GM21786 (cell line): ENCODE measurements at regions not wholly inside any gene's neighbourhood (a gene's known extent, or its start where the extent isn't known, plus 50 kb on each side); places are given as distances from the start of the nearest gene placed in this dataset.
"Not testable (repeated sequence)": the region's sequence is repeated elsewhere in the genome, so short reads cannot be mapped to it uniquely, and the experiment has no call there.

ENCODE experiments used
- ATAC-seq: cut with Tn5 transposase; IDR thresholded peaks from one replicate; pipeline ENCODE4 v1.9.1; 2021; ENCODE audit not compliant: unreplicated experiment

- not testable (repeated sequence) for ATAC-seq
These were observed 282.5 kb upstream of the TACR3 start for GRCh38 chr4:104002318-104002717.

DNA sequence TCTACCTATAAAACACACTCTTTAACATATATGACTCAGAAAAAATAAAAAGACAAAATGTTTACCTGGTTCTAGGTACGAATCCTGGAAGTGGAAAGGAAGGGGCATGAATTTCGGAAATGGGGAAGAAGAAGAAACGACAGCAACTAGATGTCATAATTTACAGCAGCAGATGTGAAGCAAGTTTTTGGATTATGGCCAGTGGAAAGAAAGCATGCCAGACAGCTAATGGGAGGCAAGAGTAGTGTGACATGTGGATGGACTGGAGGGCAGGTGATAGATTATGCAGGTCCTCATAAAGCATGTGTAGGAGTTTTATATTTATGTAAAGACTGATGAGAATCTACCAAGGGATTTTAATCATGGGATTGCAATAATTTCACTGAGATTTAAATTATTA lies 279.0 kb upstream of the TACR3 start:
- no peak for ATAC-seq

DNA sequence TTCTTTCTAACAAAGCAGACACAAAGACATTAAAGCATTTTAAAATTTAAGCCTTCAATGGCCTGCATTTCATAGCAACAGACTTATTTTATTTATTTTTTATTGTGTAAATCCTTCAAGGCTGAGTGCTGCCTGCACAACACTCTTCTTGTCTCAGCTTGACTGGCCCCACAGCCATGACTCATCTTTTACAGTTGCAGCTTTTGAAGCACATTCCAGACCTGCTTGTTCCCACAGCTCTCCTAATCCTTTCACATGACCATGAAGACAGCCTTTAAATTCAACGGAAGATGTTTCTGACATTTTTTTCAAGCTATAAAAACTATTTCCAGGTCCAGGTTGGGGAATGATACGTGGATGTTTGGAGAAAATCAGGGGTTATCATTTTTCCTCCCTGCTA lies 276.9 kb upstream of the TACR3 start:
- no peak for ATAC-seq

DNA sequence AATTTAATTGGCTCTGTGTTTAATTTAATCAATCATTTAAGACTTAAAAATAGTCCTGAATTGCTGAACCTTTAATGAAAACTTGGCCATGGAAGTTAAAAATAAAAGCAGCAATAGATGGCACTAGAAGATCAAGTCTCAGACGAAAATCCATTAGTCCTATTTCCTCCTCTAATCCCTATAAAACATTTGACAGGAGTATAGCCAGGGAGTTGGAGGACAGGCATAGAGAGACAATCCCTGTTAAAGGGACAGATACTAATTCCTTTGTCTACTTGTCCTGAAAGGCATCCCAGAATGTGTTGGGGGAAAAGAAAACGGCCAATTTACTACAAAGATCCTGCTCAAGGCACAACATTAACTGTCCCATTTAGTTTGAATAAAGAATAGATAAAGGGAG lies 276.3 kb upstream of the TACR3 start:
- ATAC-seq: no peak

- ATAC-seq: no peak
These were observed 274.3 kb upstream of the TACR3 start for GRCh38 chr4:103994059-103994458.

DNA sequence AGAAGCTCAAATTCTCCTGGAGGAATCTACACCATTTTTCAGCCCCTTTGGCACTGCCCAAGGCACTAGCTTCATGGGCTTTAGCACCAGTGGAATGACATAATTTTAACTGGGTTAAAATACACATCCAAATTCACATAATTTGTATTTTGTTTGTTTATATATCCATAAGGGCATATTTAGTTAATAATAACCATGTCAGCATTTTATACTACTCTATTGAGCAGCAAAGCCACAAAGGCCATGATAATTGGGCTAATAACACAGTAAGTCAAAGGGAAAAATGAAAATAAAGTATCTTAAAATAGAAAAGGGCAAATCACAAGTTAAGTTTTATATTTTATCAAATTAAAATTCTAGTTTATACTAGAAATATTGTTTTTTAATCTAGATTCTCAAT lies 262.7 kb upstream of the TACR3 start:
- no peak for ATAC-seq

- no peak for ATAC-seq
These were observed 228.6 kb upstream of the TACR3 start for GRCh38 chr4:103948244-103949018.

DNA sequence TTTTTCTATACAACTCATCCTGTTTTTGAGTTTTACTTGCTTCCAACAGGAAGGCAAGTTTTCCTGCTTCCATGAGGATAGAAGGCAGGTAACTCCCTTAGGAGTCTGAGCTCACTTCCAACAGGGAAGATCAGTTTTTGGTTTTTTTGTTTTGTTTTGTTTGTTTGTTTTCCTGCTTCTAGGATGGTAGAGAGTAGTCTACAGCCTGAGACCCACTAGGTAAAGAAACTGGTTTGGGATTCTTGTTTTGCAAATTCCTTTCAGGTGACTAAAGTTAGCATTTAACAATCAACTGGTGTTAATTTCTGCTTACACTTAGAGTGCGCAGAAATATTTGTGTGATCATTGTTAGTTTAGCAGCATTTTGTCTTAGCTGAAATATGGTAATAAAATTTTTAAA lies 227.8 kb upstream of the TACR3 start:
- no peak for ATAC-seq

DNA sequence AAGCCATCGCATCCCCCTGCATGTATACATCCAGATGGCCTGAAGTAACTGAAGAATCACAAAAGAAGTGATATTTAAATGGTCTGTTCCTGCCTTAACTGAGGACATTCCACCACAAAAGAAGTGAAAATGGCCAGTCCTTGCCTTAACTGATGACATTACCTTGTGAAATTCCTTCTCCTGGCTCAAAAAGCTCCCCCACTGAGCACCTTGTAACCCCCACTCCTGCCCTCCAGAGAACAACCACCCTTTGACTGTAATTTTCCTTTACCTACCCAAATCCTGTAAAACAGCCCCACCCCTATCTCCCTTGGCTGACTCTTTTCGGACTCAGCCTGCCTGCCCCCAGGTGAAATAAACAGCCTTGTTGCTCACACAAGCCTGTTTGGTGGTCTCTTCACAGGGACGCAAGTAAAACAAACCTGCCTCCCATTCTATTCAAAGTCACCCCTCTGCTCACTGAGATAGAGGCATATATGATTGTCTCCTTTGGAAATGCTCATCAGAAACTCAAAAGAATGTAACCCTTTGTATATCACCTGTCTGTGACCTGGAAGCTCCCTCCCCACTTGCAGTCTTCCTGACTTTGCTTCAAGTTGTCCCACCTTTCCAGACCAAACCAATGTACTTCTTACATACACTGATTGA lies 227.0 kb upstream of the TACR3 start:
- not testable (repeated sequence) for ATAC-seq

DNA sequence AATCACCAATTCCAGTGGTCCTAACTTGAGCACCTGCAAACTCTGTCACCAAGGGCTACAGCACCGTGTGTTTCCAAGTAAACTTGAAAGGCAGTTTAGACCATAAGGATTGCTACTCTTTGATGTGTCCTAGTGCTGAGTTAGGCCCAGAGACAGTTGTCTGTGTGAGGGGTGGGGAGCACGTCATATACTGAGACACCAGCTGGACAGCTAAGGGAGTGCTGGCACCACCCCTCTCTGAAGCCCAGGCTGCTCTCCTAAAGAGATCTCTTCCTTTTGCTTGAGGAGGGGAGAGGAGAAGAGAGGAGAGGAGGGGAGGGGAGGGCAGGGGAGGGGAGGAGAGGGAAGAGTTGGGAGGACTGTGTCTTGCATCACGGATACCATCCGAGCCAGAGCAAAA lies 218.7 kb upstream of the TACR3 start:
- ATAC-seq: no peak

DNA sequence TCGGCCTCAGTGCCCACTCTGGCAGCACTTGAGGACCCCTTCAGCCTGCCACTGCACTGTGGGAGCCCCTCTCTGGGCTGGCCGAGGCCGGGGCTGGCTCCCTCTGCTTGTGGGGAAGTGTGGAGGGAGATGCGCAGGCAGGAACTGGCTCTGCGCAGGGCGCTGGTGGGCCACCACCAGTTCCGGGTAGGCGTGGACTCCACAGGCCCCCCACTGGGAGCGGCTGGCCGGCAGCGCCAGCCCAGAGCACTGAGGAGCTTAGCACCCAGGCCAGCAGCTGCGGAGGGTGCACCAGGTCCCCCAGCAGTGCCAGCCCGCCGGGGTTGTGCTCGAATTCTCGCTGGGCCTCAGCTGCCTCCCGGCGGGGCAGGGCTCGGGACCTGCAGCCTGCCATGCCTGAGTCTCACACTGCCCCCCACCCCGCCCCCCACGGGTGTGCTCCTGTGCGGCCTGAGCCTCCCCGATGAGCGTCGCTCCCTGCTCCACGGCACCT lies 216.9 kb upstream of the TACR3 start:
- ATAC-seq: no peak

DNA sequence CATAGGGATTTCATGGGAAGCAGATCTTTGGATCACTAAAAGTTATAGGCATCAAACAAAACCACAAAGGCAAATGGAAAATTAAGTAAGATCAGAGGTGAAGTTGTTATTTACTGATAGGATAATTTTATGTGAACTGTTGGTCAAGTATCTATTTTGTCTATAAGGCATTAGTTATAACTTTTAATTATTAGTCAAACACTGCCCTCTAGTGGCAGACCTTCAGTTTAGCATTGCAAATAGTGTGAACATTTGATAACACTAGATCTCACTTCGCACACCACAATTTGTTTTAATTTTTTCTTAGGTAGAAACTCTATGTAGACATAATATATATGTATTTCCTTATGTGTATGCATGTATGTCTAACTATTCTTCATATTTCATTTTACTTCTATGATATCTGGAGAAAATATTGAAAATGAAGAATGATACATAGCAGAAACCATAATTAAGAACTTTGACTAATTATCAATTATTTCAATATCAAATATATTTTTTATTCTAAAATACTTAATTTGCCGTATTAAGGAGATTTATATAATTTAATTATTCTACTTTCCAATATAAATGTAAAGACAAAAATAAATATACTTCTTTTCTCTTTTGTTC lies 214.5 kb upstream of the TACR3 start:
- peak; percentile 88 for ATAC-seq

DNA sequence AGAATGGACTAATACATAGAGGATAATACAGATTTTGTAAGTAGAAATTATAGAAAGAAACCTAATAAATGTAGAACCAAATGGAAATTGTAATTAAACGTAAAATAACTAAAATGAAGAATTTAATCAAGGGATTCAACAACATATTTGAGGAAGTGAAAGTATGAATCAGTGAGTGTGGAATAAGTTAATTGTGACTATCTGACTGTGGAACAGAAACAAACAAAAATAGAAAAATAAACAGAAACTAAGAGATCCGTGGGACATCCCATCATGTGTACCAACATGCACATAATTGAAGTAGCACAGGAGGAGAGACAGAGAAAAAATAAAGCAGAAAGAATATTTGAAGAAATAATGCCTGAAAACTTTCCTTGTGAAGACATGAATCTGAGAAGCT lies 208.6 kb upstream of the TACR3 start:
- no peak for ATAC-seq

DNA sequence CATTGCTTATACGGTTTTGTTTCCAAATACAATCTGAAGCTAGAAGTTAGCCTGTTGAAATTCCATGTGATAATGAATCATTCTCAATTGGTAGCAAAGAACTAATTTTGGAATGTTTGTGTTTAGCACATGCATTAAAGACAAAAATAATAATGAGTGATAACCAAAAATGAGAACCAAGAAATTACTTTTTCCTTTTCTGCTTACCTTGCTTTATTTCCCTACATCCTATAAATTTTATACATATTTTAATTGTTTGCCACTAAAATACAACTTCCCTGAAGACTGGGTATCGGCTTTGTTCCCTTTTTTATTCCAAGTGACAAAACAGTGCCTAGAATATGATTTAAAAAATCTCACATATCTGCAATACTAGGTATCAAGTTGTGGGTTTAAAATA lies 203.8 kb upstream of the TACR3 start:
- no peak for ATAC-seq

DNA sequence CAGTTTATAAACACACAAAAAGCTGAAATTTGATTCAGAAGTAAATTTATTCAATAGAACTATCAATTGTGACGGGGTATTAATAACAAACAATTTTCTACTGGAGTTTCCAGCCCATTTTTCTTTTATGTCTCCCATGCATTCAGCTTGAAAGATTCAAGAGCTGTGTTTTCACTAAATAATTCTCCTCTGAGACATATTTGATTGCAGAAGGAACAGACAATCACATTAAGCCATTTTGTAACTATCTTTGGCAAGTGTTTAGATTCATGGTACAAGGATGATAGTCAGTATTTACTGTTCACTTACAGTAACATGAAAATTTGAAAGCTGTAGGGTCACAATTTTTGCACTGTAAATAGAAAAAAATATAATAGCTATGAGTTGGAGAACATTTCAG lies 198.4 kb upstream of the TACR3 start:
- no peak for ATAC-seq

DNA sequence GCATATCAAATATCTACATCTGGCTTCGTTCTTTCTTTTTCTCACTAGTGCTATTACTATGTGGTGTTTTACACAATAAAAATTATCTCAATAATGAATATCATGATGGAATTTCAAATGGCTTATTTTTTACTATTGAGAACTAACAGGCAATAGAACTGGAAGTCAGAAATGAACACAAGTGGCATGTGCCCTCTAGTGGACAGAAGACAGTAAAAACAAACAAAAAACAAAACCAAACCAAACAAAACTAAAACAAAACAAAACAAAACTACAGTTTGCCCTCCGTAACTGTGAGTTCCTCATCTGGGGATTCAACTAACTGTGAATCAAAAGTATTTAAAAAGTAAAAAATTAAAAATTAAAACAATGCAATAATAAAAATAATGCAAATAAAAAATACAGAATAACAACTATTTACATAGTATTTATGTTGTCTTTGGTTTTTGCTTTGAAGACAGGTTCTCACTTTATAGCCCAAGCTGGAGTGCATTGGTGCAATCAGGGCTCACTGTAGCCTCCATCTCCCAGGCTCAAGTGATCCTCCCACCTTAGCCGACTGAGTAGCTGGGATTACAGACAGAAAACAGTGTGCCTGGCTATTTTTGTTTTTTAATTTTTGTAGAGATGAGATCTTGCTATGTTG lies 195.6 kb upstream of the TACR3 start:
- ATAC-seq: peak; percentile 91

GRCh38 chr4:103907414-103907813 lies 187.6 kb upstream of the TACR3 start:
- no peak for ATAC-seq

- no peak for ATAC-seq
These were observed 184.3 kb upstream of the TACR3 start for GRCh38 chr4:103904123-103904522.

GRCh38 chr4:103902730-103903129 lies 182.9 kb upstream of the TACR3 start:
- ATAC-seq: no peak

DNA sequence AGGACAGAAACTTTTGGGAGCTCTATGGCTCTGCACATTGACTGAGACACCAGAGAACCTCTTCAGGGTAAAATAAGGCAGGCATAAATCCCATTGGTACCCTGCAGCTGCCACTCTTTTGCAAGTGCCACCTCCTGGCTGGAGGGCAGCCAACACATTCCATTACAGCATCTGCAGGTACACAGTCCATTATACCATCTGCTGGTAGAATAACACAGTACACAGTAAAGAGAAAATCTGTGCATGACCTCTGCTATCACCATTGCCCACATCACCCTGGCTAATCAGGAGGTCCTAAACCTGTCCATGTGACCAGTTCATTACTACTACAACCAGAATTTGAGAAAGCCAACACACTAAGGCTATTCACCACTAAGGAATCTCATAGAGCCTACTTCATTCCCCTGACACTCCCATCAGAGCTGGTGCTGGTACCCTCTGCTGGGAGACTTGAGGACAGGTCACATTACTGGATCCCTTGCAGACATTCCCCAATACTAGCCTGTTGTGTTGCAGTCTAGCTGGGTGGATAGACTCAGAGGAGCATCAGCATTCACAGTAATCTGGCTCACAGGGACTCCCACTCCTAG lies 176.2 kb upstream of the TACR3 start:
- ATAC-seq: no peak

- ATAC-seq: no peak
These were observed 172.8 kb upstream of the TACR3 start for GRCh38 chr4:103892586-103892985.
